NCI-H524 treated with DMSO at 0.1 percent for 48 hours (cell line): ENCODE measurements at regions not wholly inside any gene's neighbourhood (a gene's known extent, or its start where the extent isn't known, plus 50 kb on each side); places are given as distances from the start of the nearest gene placed in this dataset.
"Not testable (repeated sequence)": the region's sequence is repeated elsewhere in the genome, so short reads cannot be mapped to it uniquely, and the experiment has no call there.

ENCODE experiments used
- DNase-seq: peaks from one replicate; lab custom pipeline; 2025; lab: John Stamatoyannopoulos, UW

GRCh38 chr4:84279678-84280077 is 219.4 kb downstream of the NKX6-1 start:
- no peak for DNase-seq

DNA sequence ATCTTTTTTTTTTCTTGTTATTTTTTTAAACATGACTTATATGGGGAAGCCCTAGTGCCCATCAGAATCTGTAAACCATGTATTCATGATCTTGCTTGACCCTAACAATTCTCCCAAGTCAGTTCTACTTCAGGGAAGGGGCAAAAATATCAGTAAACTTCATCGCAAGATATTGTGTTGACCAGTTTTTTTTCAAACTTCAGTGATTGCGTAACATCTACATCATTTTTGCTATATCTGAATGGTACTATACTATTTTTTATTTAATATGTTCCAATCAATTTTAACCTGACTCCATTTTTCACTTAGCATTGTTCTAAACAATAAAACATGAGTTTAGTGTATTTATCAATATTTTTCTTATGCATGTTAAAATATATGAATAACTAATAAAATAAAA is 221.2 kb downstream of the NKX6-1 start:
- DNase-seq = no peak

- DNase-seq = no peak
Observed at GRCh38 chr4:84276752-84277151, 222.3 kb downstream of the NKX6-1 start.

GRCh38 chr4:84269536-84270044 is 229.5 kb downstream of the NKX6-1 start:
- no peak for DNase-seq

DNA sequence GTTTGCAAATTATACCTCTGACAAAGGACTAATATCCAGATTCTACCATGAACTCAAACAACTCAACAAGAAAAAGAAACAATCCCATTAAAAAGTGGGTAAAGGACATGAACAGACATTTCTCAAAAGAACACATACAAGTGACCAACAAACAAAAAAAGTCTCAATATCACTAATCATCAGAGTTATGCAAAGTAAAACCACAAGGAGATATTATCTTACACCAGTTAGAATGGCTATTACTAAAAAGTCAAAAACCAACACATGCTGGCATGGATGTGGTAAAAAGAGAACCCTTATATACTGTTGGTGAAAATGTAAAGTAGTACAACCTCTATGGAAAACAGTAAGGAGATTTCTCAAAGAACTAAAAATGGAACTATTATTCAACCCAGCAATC is 234.4 kb downstream of the NKX6-1 start:
- DNase-seq = no peak

DNA sequence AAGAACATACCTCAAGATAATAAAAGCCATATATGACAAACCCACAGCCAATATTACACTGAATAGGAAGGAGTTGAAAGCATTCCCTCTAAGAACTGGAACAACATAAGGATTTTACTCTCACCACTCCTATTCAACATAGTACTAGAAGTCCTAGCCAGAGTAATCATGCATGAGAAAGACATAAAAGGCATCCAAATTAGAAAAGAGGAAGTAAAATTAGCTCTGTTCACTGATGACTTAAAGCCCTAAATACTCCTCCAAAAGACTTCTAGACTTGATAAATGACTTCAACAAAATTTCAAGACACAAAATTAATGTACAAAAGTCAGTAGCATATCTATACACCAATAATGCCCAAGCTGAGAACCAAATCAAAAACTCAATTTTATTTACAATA is 235.7 kb downstream of the NKX6-1 start:
- DNase-seq = no peak

DNA sequence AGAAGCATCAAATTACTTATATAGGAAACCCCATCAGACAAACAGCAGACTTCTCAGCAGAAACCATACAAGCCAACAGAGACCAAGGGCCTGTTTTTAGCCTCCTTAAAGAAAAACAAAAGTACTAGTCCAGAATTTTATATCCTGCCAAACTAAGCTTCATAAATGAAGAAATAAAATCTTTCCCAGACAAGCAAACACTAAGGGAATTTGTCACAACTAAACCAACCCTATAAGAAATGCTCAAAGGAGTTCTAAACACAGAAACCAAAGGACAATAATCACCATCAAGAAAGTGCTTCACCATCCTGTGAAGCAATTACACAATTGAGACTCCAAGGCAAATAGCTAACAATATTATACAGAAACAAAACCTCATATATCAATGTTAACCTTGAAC is 238.6 kb downstream of the NKX6-1 start:
- no peak for DNase-seq

GRCh38 chr4:84258905-84259830 is 239.9 kb downstream of the NKX6-1 start:
- DNase-seq = no peak

- DNase-seq = no peak
Observed at GRCh38 chr4:84254537-84254936, 244.6 kb downstream of the NKX6-1 start.

GRCh38 chr4:84249521-84249920 is 249.6 kb downstream of the NKX6-1 start:
- DNase-seq = no peak

DNA sequence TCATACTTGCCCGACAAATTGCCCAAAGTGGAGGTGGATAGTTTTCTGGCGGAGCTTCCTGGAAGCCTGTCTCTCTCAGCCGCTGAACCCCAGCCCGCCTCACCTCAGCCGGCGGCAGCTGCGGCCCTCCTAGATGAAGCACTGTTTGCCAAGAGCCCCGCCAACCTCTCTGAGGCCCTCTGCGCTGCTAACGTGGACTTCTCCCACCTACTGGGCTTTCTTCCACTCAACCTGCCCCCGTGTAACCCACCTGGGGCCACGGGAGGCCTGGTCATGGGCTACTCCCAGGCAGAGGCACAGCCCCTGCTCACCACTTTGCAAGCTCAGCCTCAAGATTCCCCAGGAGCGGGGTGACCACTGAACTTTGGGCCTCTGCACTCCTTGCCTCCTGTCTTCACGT is 254.1 kb downstream of the NKX6-1 start:
- DNase-seq = not testable (repeated sequence)

GRCh38 chr4:84244346-84244801 is 254.7 kb downstream of the NKX6-1 start:
- not testable (repeated sequence) for DNase-seq

DNA sequence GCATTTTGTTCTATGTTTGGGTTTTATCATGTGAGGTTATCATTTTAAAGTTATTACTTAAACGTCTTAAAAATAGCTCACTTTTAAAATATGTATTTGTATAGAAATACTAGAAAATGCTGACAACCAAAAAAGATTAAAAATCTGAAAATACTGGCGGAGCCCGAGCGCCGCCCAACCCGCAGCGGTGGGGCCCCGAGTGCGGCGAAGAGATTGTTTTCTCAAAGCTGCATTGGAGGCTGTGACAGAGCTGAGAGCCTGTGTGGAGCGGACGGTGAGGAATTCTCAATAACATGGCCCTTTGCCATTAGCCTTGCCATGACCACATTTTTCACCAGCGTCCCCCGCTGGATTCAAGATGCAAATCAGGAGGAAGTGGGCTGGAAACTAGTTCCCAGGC is 255.4 kb downstream of the NKX6-1 start:
- DNase-seq = no peak

DNA sequence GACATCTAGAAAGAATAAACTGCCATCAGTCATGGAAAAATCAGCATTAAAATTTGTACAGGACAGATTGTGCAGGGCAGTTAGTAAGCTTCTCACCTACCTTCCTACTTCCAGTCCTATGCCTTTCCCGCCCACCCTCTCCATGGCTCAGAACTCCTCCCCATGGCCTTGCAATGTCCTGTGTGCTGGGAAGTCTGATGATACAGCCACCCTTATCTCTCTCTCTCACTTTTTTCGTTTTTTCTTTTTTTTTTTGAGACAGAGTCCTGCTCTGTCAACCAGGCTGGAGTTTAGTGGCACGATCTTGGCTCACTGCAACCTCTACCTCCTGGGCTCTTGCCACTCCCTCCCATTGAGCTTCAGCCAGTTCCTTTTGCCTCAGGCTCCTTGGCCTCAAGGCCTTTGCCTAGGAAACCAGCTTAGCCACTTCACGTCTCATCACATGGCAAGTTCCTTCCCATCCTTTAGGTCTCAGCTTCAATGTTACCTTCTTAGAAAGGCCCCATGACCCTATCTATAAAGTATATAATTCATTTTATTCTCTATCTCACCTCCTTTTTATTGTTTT is 259.7 kb downstream of the NKX6-1 start:
- no peak for DNase-seq

DNA sequence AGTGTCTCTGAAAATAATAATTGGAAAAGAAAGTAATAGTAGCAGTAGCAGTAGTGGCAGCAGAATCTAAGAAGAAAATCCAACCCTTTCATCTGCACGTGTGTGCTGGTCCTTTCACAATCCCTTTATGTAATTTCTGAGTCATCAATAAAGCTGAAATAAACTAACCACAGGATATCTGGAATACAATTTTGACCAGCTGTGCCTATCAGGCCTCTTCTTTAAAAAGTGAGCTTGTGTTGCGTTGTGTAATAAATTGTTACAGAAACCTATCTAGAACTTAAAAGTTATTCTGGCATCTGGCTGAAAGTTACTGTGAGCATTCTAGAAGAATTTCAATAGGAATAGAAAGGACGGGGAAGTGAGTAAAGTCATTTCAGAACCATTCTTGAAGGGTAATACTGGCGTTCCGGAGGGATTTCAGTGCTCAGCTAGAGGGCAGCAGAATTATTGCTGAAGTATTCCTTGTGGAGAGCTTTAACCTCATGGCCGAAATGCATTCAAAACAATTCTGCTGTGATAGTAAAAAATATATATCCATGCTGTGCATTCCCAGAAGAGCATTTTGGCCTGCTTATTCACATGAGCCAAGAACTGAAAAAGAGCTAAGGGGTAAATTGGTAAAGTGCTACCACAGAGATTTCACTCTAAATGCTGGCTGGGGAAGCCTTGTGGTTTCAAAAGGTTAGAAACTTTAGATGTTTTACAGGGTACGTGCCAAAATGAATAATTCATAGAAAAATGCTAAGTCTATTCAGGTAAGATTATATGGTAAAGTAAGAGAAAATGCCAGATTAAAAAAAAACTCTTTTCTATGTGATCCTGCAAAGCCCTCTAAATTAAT is 260.6 kb downstream of the NKX6-1 start:
- no peak for DNase-seq

GRCh38 chr4:84237008-84237407 is 262.1 kb downstream of the NKX6-1 start:
- no peak for DNase-seq

GRCh38 chr4:84235126-84235944 is 263.8 kb downstream of the NKX6-1 start:
- no peak for DNase-seq

- DNase-seq = no peak
Observed at GRCh38 chr4:84232309-84233095, 266.6 kb downstream of the NKX6-1 start.

- no peak for DNase-seq
Observed at GRCh38 chr4:84231539-84232055, 267.5 kb downstream of the NKX6-1 start.

DNA sequence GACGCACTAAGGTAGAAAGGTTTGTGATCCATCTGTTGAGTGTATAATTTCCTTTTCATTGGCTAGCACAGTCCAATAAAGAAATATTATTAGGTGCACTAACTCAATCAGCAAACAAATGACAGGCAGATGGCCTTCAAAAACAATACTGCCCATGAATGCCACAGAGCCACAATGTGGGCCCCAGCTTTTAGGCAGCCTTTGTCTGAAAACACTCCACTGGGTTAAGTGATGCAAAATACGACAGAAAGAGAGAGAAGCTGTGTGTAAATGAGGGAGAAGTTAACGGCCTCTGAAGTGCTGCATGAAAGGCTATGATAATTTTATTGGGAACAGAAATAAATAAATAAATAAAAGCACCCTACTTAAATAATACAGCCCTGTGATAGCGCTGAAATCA is 274.6 kb downstream of the NKX6-1 start:
- DNase-seq = no peak
